PC-9 (cell line): ENCODE measurements at regions not wholly inside any gene's neighbourhood (a gene's known extent, or its start where the extent isn't known, plus 50 kb on each side); places are given as distances from the start of the nearest gene placed in this dataset.

Experiments
- EZH2 ChIP-seq: fragments of 200-600 bp; sonication (generic); IDR thresholded peaks from 2 replicates; pipeline ENCODE4 v1.8.0; 2017; ENCODE audit warnings: antibody characterized with exemption, low read depth
- TF ChIP-seq, protein P1 (sequence below): fragments of 200-600 bp; sonication (generic); conservative IDR thresholded peaks from 2 replicates; pipeline ENCODE4 v1.6.1; 2017; ENCODE audit warnings: mixed run types, antibody characterized with exemption, mild to moderate bottlenecking, moderate library complexity

DNA sequence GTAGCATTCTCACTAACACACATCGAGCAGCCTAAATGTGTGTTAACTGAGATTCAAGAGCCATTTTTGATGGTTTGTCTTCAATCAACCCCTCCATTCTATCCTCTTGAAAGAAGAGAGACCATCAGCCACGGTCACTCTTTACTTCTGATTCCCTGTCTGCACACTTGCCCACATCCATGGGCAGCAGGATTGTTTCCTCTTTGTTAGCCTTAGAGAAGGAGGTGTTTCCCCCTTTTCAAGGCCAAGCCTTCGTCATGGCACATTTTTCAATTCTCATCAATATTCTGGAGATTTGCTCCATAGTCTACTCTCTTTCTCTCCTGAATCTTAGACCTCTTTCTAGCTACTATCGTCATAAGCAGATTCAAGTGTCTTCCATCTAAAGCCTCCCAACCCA lies 522.4 kb upstream of the NAALADL2 start:
- TF ChIP-seq, protein P1, sequence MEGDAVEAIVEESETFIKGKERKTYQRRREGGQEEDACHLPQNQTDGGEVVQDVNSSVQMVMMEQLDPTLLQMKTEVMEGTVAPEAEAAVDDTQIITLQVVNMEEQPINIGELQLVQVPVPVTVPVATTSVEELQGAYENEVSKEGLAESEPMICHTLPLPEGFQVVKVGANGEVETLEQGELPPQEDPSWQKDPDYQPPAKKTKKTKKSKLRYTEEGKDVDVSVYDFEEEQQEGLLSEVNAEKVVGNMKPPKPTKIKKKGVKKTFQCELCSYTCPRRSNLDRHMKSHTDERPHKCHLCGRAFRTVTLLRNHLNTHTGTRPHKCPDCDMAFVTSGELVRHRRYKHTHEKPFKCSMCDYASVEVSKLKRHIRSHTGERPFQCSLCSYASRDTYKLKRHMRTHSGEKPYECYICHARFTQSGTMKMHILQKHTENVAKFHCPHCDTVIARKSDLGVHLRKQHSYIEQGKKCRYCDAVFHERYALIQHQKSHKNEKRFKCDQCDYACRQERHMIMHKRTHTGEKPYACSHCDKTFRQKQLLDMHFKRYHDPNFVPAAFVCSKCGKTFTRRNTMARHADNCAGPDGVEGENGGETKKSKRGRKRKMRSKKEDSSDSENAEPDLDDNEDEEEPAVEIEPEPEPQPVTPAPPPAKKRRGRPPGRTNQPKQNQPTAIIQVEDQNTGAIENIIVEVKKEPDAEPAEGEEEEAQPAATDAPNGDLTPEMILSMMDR = no peak
- no peak for TF ChIP-seq EZH2
